GM21515 (cell line): ENCODE measurements at regions not wholly inside any gene's neighbourhood (a gene's known extent, or its start where the extent isn't known, plus 50 kb on each side); places are given as distances from the start of the nearest gene placed in this dataset.

Experiments
- ATAC-seq: cut with Tn5 transposase; IDR thresholded peaks from one replicate; pipeline ENCODE4 v1.9.1; 2021; ENCODE audit not compliant: unreplicated experiment

DNA sequence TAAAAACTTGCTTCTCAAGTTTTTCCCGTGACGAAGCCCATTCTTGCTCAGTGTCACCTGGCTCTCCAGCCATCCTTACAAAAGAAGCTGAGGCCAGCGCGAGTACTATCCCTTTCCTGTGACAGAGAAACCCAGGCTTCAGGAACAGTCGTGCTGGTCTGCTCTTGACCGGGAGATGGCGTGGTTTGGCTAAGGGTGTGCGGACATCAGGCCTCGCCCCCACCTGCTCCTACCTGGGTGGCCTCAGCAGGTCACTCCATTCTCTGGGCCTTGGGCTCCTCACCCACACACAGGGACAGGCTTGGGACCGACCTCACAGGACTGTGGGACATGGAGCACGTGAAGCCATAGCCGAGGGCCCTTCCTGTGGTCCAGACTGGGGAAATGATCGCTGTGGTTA lies 75.2 kb upstream of the CIBAR2 start:
- no peak for ATAC-seq

DNA sequence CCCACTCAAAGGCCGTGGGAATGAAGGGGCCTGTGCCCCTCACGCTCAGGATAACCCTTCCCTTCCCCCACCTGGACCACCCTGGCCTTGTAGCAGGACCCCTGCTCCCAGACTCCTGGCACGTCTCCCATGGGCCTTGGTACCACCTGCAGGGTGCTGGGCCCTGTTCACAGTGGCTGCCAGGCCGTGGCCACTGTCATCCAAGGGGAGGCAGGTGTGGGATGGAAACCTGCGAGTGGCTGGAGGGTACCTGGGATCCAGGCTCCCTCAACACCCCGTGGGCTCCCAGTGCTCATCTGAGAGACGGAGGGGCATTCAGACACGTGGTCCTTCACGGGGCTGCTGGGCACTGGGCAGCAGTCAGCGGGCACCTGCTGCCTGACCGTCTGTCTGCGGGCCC lies 75.6 kb upstream of the CIBAR2 start:
- no peak for ATAC-seq

DNA sequence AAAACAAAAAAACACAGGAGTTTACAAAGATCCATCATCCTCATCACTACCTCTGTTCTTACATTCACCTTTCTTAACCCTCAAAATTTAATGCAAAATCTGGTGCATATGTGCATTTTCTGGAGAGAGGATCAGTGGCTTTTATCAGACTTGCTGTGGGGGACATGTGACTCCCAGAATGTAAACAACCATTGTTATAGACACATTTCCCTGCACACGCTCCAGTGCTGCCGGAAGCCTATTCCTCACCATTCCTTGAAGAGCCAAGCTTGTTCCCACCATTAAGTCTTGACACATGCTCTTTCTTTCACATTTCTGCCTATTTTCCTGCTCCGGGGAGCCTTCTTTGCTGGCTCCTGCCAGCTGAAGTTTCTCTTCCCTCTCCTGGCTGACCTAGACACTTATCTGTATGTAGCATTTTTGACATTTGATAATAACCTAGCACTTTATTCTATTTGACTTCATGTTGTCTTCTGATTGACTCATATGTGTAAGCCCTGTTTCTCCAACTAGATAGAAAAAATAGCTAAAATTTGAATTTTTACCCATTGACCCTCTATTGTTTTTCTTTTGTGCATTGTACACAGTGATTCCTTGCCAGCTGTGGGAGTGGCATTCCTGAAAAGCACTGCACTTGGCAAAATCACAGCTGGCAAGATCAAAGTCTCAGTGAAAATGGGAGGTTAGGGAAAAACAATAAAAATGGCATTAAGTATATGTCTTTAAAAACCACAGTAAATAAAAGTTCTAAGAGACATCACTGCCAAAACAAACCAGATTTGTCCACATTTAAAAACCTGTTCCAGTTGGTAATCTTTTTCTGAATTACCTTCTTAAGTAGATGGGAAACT lies 76.8 kb upstream of the CIBAR2 start:
- ATAC-seq, result no peak

DNA sequence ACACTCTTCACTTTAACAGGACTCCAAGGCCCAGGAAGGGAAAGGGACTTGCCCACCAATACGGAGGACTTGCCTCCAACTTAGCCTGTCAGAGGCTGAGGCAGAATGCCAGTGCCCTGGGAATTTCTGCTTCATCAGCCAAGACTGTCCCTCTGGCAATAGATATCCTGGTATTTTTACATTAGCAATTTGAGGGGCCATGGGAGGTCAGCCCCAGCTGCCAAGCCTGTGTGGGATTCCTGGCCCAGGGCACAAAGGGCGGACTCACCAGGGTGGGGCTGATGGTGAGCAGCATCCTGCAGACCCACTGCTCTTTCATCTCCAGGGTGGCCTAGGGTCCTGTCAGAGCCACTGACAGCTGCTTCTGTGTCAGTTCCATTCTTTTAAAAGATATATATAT lies 78.3 kb upstream of the CIBAR2 start:
- no peak for ATAC-seq

DNA sequence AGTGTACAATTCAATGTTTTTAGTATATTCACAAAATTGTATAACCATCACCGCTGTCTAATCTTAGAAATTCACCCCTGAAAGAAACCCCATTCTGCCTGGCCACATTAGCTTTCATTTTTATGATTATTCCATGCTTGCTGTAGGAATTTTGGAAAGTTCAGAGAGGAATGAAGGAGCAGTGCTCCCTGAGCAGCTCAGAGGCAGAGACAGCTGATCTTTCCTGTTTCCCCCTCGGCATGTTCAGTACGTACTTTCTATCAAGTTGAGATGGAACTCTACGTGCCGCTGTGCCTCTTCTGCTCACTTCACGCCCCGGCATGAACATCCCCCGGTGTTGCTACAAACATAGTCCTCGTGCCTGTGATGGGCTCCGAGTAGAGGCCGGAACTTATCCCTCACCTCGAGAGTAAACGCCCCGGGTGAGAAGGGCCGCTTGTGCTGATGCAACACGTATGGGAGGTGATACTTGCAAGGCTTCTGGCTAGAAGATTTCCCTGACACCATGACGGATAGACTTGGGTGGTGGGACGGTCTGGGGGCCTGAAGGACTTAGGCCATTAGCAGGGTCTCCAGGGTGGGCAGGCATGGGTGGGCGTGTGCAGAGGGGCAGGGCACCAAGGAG lies 79.2 kb upstream of the CIBAR2 start:
- no peak for ATAC-seq

DNA sequence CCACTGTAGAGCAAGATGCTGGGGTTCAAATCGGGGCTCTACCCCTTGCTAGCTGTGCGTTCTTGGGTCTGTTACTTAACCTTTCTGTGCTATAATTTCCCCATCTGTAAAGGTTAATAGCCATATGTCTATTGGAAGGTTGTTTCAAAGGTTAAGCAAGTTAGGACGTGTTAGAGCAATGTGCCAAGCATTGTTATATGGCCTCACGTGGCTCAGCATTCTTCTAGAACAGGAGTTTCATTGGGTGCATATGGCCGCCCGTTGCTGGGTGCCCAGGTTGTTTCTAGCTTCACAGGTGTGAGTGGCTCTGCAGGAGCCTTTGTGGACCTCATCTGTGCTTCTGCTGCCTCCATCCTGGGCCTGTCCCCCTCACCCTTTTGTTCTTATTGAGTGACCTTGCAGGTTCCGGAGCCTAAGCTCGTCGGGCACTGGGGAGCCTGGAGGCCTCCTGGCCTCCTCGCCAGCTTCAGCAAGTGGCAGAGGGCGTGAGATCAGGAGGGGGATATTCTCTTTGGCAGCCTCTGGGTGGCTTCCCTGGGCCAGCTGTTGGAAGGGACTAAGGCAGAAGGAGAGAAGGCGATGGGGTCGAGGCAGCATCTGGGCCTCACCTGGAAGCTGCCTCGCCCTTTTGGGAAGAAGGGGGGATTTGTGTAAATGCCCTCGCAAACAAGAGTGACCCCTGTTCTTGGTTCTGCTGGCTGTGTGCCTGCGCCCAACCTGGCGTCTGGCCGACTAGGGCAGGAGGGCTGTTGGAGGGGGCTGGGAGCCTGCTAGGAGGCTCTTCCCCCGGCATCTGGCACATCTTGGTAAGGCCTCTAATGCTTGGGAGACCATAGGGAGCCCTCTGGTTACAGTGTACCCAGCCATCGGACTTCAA lies 80.2 kb upstream of the CIBAR2 start:
- ATAC-seq, result no peak

DNA sequence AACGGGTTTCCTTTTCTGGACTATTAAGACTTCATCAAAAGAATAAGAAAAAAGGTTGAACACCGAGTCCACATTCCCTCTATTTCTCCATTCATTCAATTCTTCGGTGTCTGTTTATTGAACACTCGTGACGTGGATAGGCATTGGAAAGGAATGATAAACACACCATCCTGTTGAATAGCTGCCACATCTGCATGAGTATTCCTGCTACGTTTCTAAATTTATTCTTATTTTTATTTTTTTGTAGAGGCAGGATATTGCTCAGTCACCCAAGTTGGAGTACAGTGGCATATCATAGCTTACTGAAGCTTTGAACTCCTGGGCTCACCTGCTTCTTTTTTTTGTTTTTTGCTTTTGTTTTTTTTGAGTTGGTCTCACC lies 80.8 kb upstream of the CIBAR2 start:
- no peak for ATAC-seq

DNA sequence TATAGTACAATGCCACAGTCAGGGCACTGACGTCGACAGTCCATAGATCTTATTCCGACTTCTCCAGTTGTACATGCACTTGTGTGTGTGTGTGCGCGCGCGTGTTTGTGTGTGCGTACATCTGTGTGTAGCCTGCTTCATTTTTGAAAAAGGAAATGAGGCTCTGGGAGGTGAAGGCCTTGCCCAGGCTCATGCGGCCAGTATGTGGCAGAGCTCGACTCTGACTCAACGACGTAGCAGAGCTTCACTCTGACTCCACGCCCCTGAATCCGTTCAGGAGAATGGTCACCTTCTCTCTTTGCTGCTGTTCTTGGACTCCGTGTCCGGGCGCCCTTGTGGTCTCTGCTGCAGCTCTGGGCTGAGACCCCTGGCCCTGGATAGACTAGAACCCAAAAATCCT lies 81.6 kb upstream of the CIBAR2 start:
- no peak for ATAC-seq

DNA sequence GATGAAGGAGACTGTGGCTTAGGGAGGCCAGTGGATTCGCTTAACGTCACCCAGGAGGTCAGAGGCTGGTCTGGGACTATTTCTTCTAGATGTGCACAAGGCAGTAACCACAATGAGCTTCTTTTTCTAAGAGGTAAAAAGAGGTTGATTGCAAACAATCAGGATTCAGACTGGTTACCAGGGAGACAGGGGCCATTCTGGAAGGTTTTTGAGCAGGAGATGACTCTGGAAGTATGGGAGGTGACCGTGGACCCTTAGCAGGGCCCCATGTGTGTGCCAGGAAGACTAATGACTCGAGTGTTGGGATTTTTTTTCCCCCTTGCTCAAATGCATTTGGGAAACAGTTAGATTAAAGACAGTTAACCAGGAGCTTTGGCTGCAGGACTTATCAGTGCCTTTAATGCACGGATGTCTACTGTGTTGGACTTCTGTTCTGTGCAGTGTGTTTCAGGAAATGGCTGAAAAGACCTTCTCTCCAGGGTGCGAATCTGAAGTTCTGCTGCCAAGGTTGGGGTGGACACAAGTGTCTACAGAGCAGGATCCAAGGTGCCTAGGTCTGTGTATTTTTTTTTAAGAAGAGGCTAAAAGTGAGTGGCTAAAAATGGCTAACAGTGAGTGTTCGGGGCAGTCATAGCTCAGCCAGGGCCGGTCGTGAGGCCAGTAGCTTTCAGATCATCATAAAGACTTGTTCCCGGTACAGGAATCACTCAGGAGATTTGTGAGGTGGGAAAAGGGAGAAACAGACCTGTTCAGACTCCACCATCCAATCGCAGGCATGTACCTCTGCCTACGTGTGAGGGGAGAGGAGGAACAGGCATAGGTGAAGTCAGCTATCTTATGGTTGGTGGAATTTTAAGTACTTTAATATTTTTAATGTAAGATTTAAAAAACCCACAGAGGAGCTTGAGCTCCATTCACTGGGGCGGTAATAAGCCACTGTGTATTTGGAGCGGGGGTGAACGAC lies 82.3 kb upstream of the CIBAR2 start:
- ATAC-seq, result no peak

DNA sequence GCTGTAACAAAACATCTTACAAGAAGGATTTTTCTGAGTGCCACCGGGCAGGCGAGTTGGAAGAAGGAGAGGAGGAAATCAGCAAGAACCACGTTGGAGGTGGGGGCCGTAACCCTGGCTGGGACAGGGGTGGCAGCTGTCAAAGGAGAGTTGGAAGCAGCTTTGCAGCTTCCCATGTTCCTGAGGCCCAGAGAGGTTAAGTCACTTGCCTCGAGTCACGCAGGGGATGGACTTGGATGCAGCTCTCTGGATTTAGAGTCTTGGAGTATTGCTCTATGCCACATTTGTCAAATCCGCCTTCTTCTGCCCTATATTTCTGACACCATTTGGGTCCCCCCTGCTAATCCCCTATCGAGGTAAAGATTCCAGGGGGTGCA lies 83.0 kb upstream of the CIBAR2 start:
- ATAC-seq, result no peak

DNA sequence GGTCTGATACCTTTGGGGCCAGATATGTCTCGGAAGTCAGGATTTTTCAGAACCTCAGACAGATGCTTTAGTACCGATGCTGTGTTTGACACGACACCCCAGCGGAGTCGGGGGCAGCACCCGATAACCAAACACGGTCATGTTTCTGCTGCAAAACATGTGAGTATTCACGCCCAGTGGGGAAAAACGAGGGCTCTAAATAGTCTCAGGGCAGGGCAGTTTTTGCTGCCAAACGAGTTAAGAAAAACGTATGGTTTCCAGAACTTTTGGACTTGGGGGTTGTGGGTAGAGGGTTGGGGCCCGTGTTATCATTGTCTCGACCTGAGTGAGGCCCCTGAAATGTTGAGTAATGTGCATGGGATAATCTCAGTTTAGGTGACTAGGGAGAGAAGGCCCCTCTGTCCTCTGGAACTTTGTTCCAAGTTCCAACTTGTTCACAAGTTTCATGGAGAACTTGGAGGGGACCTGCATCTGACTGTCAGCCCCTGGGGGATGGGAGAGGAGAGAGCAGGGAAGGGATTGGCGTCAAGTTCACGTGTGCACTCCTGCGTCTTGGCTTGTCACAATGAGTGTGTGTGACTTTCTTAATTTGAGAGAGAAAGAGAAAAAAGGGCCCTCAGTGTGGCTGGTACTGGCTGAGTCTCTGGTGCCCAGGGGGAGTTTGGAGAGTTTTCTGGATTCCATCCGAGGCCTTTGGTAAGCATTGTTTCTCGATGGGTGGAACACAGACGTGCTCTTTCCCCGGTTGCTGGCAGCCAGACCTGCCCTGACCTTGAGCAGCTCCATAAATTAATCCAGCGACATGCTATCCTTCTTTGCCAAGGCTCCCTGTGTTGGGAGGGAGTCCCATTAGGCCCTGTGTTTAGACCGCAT lies 83.9 kb upstream of the CIBAR2 start:
- no peak for ATAC-seq

DNA sequence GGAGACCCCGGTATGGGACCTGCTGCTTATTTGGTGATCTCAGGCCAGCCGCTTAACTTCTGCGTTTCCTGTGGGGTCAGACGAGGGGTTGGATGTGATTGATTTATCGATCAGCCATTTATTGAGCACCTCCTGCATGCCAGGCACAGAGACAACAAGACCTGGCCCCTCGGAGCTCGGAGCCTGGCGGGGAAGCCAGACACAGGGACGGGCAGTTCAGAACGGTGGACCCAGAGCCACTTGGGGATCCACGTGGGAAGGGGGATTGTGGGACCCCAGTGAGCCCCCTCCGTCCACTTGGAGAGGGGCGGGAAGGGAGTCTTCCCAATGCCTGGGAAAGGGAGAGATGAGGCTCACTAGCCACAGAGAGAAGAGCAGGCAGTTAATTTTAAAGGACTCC lies 84.7 kb upstream of the CIBAR2 start:
- ATAC-seq, result no peak

DNA sequence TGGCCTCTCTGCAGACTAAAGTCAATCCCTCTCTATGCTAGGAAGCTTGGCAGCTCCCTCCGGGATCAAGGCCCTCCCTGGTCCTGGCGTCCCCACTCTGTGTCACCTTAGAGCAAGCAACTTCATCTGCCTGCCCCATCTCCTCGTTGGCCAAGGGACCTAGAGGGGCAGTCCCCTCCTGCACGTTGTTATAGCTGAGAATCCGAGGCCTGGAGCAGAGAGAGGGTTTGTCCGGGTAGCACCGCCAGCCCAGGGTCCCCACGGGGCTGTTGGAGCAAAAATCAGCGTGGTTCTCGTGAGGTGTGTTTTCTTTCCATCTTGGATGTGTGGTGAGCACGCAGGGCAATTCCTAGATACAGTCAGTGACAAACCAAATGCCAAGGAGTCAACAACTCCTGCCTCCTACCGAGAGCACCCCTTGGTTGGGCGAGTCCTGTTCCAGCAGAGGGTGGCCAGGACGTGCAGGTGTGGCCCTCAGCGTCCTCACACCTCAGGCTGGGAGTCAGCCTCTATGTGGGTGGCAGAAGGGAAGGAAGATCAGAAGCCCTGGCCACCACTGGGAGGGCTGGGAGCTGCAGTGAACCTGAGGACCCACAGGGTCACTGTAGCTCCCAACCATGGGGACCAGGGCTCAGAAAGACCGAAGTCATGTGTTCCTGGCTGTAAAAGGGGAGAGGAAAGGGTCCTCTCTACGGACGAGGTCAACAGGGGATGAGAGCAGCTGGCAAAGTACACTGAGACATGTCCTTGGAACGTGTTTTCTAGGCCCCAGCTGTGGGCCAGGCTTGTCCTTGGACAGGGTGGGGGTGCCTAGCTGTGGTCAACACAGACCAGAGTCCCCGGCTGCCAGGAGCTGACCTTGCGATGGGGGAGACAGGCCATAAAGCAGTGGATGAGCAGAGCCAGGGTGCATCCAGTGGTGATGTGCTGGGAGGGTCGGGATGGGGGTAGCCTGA lies 85.6 kb upstream of the CIBAR2 start:
- ATAC-seq, result no peak

DNA sequence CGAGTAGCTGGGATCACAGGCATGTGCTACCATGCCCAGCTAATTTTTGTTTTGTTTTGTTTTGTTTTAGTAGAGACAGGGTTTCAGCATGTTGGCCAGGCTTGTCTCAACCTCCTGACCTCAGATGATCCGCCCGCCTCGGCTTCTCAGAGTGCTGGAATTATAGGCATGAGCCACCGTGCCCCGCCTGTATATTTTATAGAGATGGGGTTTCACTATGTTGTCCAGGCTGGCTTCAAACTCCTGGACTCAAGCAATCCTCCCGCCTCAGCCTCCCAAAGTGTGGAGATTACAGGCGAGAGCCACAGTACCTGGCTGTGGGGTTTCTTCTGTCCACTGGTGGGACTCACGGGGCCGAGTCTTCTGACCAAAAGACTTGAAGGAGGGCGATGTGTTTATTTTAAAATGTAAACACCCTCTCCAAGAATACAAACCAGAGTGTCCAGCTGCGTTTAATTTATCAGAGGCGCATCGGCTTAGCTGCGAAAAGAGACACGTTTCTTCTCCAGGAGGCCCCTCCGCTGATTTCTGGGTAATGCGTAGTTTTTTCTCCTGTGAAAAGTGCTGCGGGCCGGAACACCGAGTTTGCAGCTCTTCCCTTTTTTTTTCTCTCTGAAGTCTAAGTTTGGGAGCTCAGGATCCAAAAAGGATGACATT lies 86.9 kb upstream of the CIBAR2 start:
- ATAC-seq, result no peak

DNA sequence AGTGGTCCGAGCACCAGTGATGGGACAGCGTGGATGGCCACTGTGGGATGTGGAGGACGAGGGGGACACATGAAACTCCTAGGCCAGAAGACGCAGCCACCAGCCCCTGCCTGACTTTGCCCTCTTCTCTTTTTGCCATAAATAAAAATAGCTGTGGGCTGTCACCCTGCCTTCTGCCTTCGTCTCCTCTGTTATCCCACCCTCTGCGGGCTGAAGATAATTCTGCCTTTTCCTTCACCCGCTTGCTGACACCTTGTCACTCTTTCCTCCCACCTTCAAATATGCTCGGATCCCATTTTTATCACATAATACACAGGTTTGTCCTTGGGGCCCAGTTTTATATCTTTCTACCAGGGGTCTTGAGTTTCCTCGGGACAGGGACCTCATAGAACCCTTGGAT lies 87.6 kb upstream of the CIBAR2 start:
- ATAC-seq, result no peak

DNA sequence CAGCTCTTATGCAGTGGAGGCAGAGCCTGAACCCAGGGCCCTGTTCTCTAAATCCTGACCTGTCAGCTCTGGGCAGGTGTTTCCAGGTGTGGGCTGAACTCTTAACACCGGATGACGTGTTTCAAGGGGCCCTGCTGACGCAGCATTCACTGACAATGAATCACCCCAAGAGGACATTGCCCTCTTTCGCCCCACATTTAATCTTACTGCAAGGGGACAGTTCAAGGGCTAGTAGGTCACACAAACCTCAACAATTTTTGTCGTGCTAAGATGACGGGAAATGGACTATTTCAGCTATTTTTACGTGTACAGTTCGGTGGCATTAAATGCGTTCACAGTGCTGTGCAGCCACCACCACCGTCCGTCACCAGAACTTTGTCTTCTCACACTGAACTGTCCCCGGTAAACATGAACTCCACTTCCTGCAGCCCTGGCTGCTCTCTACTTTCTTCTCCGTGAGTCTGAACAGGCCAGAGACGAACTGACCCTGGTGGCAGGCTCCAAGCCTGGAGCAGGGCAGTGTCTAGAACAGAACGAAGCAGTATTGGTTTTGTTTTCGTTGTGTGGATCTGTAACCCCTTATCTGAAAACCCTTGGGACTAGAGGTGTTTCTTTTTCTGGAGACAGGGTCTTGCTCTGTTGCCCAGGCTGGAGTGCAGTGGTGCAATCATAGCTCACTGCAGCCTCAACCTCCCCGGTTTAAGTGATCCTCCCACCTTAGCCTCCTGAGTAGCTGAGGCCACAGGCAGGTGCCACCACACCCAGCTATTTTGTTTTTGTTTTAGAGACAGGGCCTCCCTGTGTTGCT lies 88.4 kb upstream of the CIBAR2 start:
- no peak for ATAC-seq

DNA sequence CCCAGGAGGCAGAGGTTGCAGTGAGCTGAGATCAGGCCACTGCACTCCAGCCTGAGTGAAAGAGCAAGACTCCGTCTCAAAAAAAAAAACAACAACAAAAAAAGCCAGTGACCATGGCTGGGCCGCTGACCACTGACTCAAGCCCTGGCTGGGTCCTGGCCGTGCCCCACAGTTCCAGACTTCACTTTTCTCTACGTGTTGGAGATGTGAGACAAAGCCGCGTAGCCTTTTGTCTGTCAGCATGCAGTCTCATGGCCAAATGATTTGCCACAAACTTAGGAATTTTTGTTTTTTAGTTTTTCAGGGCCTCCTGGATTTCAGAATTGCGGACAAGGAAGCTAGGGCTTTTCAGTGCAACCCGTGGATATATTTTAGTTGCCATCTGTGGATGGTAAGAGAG lies 89.3 kb upstream of the CIBAR2 start:
- no peak for ATAC-seq
